PC-3 (cell line): ENCODE measurements at regions not wholly inside any gene's neighbourhood (a gene's known extent, or its start where the extent isn't known, plus 50 kb on each side); places are given as distances from the start of the nearest gene placed in this dataset.

Source experiments
- CTCF ChIP-seq: fragments of 300-600 bp; sonication (generic); conservative IDR thresholded peaks from 2 replicates; pipeline ENCODE4 v1.5.1; 2017; ENCODE audit warnings: antibody characterized with exemption, low read depth, mild to moderate bottlenecking, low read length
- EZH2 ChIP-seq: fragments of 300-600 bp; sonication (generic); IDR thresholded peaks from one replicate; pipeline ENCODE4 v1.6.1; 2017; ENCODE audit warnings: antibody characterized with exemption, mild to moderate bottlenecking, low read length; ENCODE audit not compliant: unreplicated experiment

DNA sequence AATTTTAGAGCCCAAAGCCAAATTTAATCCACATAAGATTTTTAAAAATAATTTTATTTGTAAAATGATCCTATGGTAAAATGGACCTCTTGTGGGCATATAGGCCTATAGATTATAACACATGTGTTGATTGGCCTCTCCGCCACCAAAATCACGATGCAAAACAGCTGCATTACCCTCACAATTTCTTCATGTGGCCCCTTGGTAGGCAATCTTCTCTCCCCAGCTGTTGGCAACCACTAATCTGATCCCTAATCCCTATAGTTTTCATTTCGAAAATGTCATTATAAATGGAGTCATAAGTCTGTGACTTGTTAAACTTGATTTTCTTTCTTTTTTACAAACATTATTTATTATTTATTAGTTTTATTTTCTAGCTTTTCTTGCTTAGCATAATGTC lies 263.9 kb upstream of the SULF2 start:
- no peak for TF ChIP-seq CTCF
- no peak for TF ChIP-seq EZH2
